Right cardiac atrium (tissue), 5 donors: ENCODE measurements at regions not wholly inside any gene's neighbourhood (a gene's known extent, or its start where the extent isn't known, plus 50 kb on each side); places are given as distances from the start of the nearest gene placed in this dataset.

Experiments
- ATAC-seq, 2 donors: fragments of 200-7000 bp; cut with Tn5 transposase; one replicate each; pipeline versions ENCODE4 v1.8.0 to v1.9.1; 2020; ENCODE audit warnings: moderate library complexity in 2 of 2, mild to moderate bottlenecking in 1 of 2
- DNase-seq, 3 donors: peaks; one replicate each; pipeline ENCODE4 v3.0.0-alpha.2; 2020
- H3K27ac ChIP-seq: one replicate; pipeline ENCODE4 v1.5.1; 2013; ENCODE audit warnings: mild to moderate bottlenecking, low read length, control low read depth, moderate library complexity
- H3K27me3 ChIP-seq: one replicate; pipeline ENCODE4 v1.6.1; 2013; ENCODE audit not compliant: control insufficient read depth, insufficient read depth
- H3K4me1 ChIP-seq: one replicate; pipeline ENCODE4 v1.6.1; 2013; ENCODE audit warnings: low read length; ENCODE audit not compliant: control insufficient read depth, insufficient read depth
- H3K4me3 ChIP-seq: one replicate; pipeline ENCODE4 v1.5.1; 2013; ENCODE audit warnings: low read length, control low read depth
- H3K9me3 ChIP-seq: one replicate; pipeline ENCODE4 v1.6.1; 2013; ENCODE audit warnings: low read length; ENCODE audit not compliant: control insufficient read depth
- WGBS: extraction: QIAGEN DNeasy Blood & Tissue Kit; methylation state at CpG from one replicate; pipeline ENCODE4 v1.1.7; 2013; 5-methylcytosine and 5-hydroxymethylcytosine counted together
- intact Hi-C, 4 donors: fragments of 100-400 bp; cut with DNase I; formaldehyde crosslinking; loops; one replicate each; pipeline versions ENCODE4 v1.11.0 to v1.14.0; 2022 to 2023
- donor health status: healthy with polysubstance abuse.
- donor health status: DM: no; HTN: yes; CAD: no.
- donor health status: DM: no; HTN: no; CAD: no.
- donor health status: DM: no; HTN: yes; CAD: no; lungs with severe emphysema.
- donor health status: DM: yes; HTN: yes; CAD: no.

- Histone ChIP-seq H3K9me3 (no peaks in the 10 kb centered on the region), H3K4me3 (no peak overlapping the region), H3K4me1 (no peaks in the 10 kb centered on the region), H3K27me3 (no peaks in the 10 kb centered on the region), H3K27ac (no peak overlapping the region)
- ATAC-seq (no peak), DNase-seq (no peak)
- intact Hi-C loops, result no loop called here
- WGBS, result 61% methylated on average over 3 of the region's 3 CpGs
These were observed 615.7 kb upstream of the ARRDC3 start for GRCh38 chr5:91998774-91999173.

- Histone ChIP-seq H3K27me3 (no peaks in the 10 kb centered on the region), H3K4me1 (no peaks in the 10 kb centered on the region), H3K9me3 (no peaks in the 10 kb centered on the region), H3K4me3 (no peak overlapping the region), H3K27ac (no peak overlapping the region)
- ATAC-seq (no peak), DNase-seq (no peak)
- WGBS, result 72% methylated on average over 1 of the region's 1 CpG
- intact Hi-C loops, result no loop called here
These were observed 600.8 kb upstream of the ARRDC3 start for GRCh38 chr5:91983869-91984268.

GRCh38 chr5:91978221-91978882 lies 595.2 kb upstream of the ARRDC3 start:
- Histone ChIP-seq H3K4me1 (no peaks in the 10 kb centered on the region), H3K27me3 (no peaks in the 10 kb centered on the region), H3K4me3 (no peak overlapping the region), H3K9me3 (no peaks in the 10 kb centered on the region), H3K27ac (no peak overlapping the region)
- DNase-seq (no peak), ATAC-seq (no peak)
- 85% methylated on average over 2 of the region's 2 CpGs for WGBS
- intact Hi-C loops, result no loop called here

GRCh38 chr5:91977579-91977978 lies 594.5 kb upstream of the ARRDC3 start:
- Histone ChIP-seq H3K9me3 (no peaks in the 10 kb centered on the region), H3K27ac (no peak overlapping the region), H3K4me3 (no peak overlapping the region), H3K4me1 (no peaks in the 10 kb centered on the region), H3K27me3 (no peaks in the 10 kb centered on the region)
- intact Hi-C loops, result no loop called here
- DNase-seq (no peak), ATAC-seq (no peak)

- H3K4me1 ChIP-seq, result no peaks in the 10 kb centered on the region
- H3K9me3 ChIP-seq, result no peaks in the 10 kb centered on the region
- no peaks in the 10 kb centered on the region for H3K27me3 ChIP-seq
- no peak overlapping the region for H3K27ac ChIP-seq
- ATAC-seq (no peak), DNase-seq (no peak)
- H3K4me3 ChIP-seq, result no peak overlapping the region
- intact Hi-C loops, result no loop called here
- WGBS, result 59% methylated on average over 3 of the region's 3 CpGs
These were observed 593.3 kb upstream of the ARRDC3 start for GRCh38 chr5:91976451-91976850.

- WGBS, result 81% methylated on average over 1 of the region's 1 CpG
- H3K27me3 ChIP-seq, result no peaks in the 10 kb centered on the region
- no peak for ATAC-seq
- H3K27ac ChIP-seq, result no peak overlapping the region
- H3K4me1 ChIP-seq, result no peaks in the 10 kb centered on the region
- H3K9me3 ChIP-seq, result no peaks in the 10 kb centered on the region
- no peak overlapping the region for H3K4me3 ChIP-seq
- DNase-seq, result no peak
- intact Hi-C loops, result no loop called here
These were observed 580.0 kb upstream of the ARRDC3 start for GRCh38 chr5:91963166-91963565.

GRCh38 chr5:91957666-91958065 lies 574.5 kb upstream of the ARRDC3 start:
- Histone ChIP-seq H3K27me3 (no peaks in the 10 kb centered on the region), H3K4me1 (no peaks in the 10 kb centered on the region), H3K4me3 (no peak overlapping the region), H3K9me3 (no peaks in the 10 kb centered on the region), H3K27ac (no peak overlapping the region)
- 32% methylated on average over 1 of the region's 1 CpG for WGBS
- intact Hi-C loops, result no loop called here
- peak; percentile 91 to 96 for ATAC-seq
- DNase-seq, result peak in 2 of 3 donors; percentile 59 to 65

- DNase-seq (no peak), ATAC-seq (peak in 1 of 2 donors; percentile 50)
- Histone ChIP-seq H3K27me3 (no peaks in the 10 kb centered on the region), H3K27ac (no peak overlapping the region), H3K9me3 (no peaks in the 10 kb centered on the region), H3K4me1 (no peaks in the 10 kb centered on the region), H3K4me3 (no peak overlapping the region)
- intact Hi-C loops, result no loop called here
- 41% methylated on average over 1 of the region's 1 CpG for WGBS
These were observed 573.6 kb upstream of the ARRDC3 start for GRCh38 chr5:91956738-91957137.

GRCh38 chr5:91955610-91956009 lies 572.5 kb upstream of the ARRDC3 start:
- no peak overlapping the region for H3K27ac ChIP-seq
- intact Hi-C loops, result no loop called here
- H3K9me3 ChIP-seq, result no peaks in the 10 kb centered on the region
- no peak overlapping the region for H3K4me3 ChIP-seq
- H3K4me1 ChIP-seq, result no peaks in the 10 kb centered on the region
- ATAC-seq (peak; percentile 87 to 89), DNase-seq (peak; percentile 60 to 83 (median 78))
- H3K27me3 ChIP-seq, result no peaks in the 10 kb centered on the region
- 6% methylated on average over 2 of the region's 2 CpGs for WGBS

- ATAC-seq (no peak), DNase-seq (no peak)
- no peaks in the 10 kb centered on the region for H3K4me1 ChIP-seq
- no peak overlapping the region for H3K27ac ChIP-seq
- no peaks in the 10 kb centered on the region for H3K27me3 ChIP-seq
- H3K4me3 ChIP-seq, result no peak overlapping the region
- H3K9me3 ChIP-seq, result no peaks in the 10 kb centered on the region
- intact Hi-C loops, result no loop called here
These were observed 571.0 kb upstream of the ARRDC3 start for GRCh38 chr5:91954136-91954535.

- Histone ChIP-seq H3K4me3 (no peak overlapping the region), H3K4me1 (no peaks in the 10 kb centered on the region), H3K27ac (peak overlapping the region; percentile 48), H3K27me3 (no peaks in the 10 kb centered on the region), H3K9me3 (no peaks in the 10 kb centered on the region)
- DNase-seq (no peak), ATAC-seq (peak; percentile 45 to 85)
- WGBS, result 59% methylated on average over 2 of the region's 2 CpGs
- intact Hi-C loops, result no loop called here
These were observed 567.2 kb upstream of the ARRDC3 start for GRCh38 chr5:91950328-91950727.

GRCh38 chr5:91946870-91947269 lies 563.8 kb upstream of the ARRDC3 start:
- WGBS, result 62% methylated on average over 4 of the region's 4 CpGs
- Histone ChIP-seq H3K27me3 (no peaks in the 10 kb centered on the region), H3K4me1 (no peaks in the 10 kb centered on the region), H3K27ac (no peak overlapping the region), H3K9me3 (no peaks in the 10 kb centered on the region), H3K4me3 (no peak overlapping the region)
- ATAC-seq, result no peak
- no peak for DNase-seq
- intact Hi-C loops, result no loop called here
